HepG2 (cell line): ENCODE measurements at regions not wholly inside any gene's neighbourhood (a gene's known extent, or its start where the extent isn't known, plus 50 kb on each side); places are given as distances from the start of the nearest gene placed in this dataset.

ENCODE experiments used
- ATAC-seq: fragments of 200-7000 bp; cut with Tn5 transposase; 3 replicates; pipeline ENCODE4 v1.9.1; 2020; ENCODE audit warnings: mild to moderate bottlenecking, moderate library complexity
- BruUV-seq: library from RNA; stranded (reverse); fragments of 400-500 nt; replicated peaks from 2 replicates; lab custom pipeline; 2021; lab: Mats Ljungman, UMichigan
- CTCF ChIA-PET: fragments of 300-600 bp; formaldehyde crosslinking; extraction: SDS; loops from one replicate; lab custom pipeline; 2021; ENCODE audit warnings: low total read pairs, inconsistent platforms, low intra/inter-chr PET ratio; lab: Yijun Ruan, JAX
- POLR2A ChIA-PET: fragments of 350-600 bp; sonication (Branson Sonifier 250); formaldehyde crosslinking; loops from one replicate; lab custom pipeline; 2020; ENCODE audit warnings: antibody characterized with exemption, inconsistent platforms; lab: Yijun Ruan, JAX
- DNase-seq: peaks from one replicate; pipeline ENCODE4 v3.0.0-alpha.2; 2015; ENCODE audit warnings: low spot score
- FAIRE-seq: peaks from 3 replicates; lab custom pipeline; 2011; peaks lifted over from hg19 to GRCh38; lab: Jason Lieb, UNC
- H2AFZ ChIP-seq: one replicate; pipeline ENCODE4 v1.6.1; 2011; ENCODE audit warnings: low read length, inconsistent platforms
- H3K27ac ChIP-seq: fragments of 300-600 bp; 3 replicates; pipeline ENCODE4 v1.8.0; 2011; ENCODE audit warnings: mixed run types, mild to moderate bottlenecking, mixed read lengths, low read length, inconsistent platforms; ENCODE audit not compliant: insufficient read depth; ENCODE audit errors: extremely low read length
- H3K27me3 ChIP-seq, 2 experiments: fragments of 200-600 bp in 1 of 2; 2 replicates in 1 of 2; 3 replicates in 1 of 2; pipeline versions ENCODE4 v1.6.0 to v1.8.0; 2011; ENCODE audit warnings: low read length in 2 of 2, mild to moderate bottlenecking in 2 of 2, moderate library complexity in 2 of 2, inconsistent platforms in 1 of 2; ENCODE audit not compliant: insufficient read depth in 2 of 2, control insufficient read depth in 1 of 2
- H3K36me3 ChIP-seq, 2 experiments: fragments of 200-600 bp in 1 of 2; replicated peaks in 1 of 2; 2 replicates in 1 of 2; 3 replicates in 1 of 2; pipeline versions ENCODE4 v1.5.1 to v1.8.0; 2011; ENCODE audit warnings: low read length in 2 of 2, inconsistent platforms in 1 of 2; ENCODE audit not compliant: insufficient read depth in 2 of 2, control insufficient read depth in 1 of 2
- H3K4me1 ChIP-seq: 2 replicates; pipeline ENCODE4 v1.5.1; 2012; ENCODE audit warnings: low read length, inconsistent platforms; ENCODE audit not compliant: insufficient read depth
- H3K4me2 ChIP-seq: 2 replicates; pipeline ENCODE4 v1.6.0; 2011; ENCODE audit warnings: low read depth, low read length, inconsistent platforms
- H3K4me3 ChIP-seq, 3 experiments: fragments of 200-600 bp in 1 of 3; sonication (generic), shearing (Covaris generic) in 1 of 3; replicated peaks in 1 of 3; 2 replicates each; pipeline ENCODE4 v1.5.1; 2011 to 2016; ENCODE audit warnings: low read length in 3 of 3, inconsistent platforms in 2 of 3, low read depth in 2 of 3, mild to moderate bottlenecking in 2 of 3, control low read depth in 1 of 3, mixed read lengths in 1 of 3; ENCODE audit not compliant: insufficient read depth in 1 of 3
- H3K79me2 ChIP-seq: one replicate; pipeline ENCODE4 v1.6.1; 2011; ENCODE audit warnings: low read length, inconsistent platforms; ENCODE audit not compliant: insufficient read depth
- H3K9ac ChIP-seq: 2 replicates; pipeline ENCODE4 v1.6.0; 2011; ENCODE audit warnings: mild to moderate bottlenecking, low read depth, low read length, inconsistent platforms; ENCODE audit not compliant: insufficient read depth
- H3K9me3 ChIP-seq: 2 replicates; pipeline ENCODE4 v1.5.1; 2012; ENCODE audit warnings: mild to moderate bottlenecking, low read length
- H4K20me1 ChIP-seq: 2 replicates; pipeline ENCODE4 v1.6.0; 2011; ENCODE audit warnings: inconsistent platforms, mild to moderate bottlenecking, low read length, moderate library complexity; ENCODE audit not compliant: insufficient read depth
- AKAP8 ChIP-seq: sonication (generic); formaldehyde crosslinking; IDR thresholded peaks from 2 replicates; pipeline ENCODE4 v1.5.1; 2020; ENCODE audit warnings: mild to moderate bottlenecking, missing genetic modification reagents
- MAFF ChIP-seq: IDR thresholded peaks from 2 replicates; pipeline ENCODE4 v1.6.1; 2011; ENCODE audit warnings: low read depth, low read length, improper control_type of control experiment
- MAFK ChIP-seq, 2 experiments: IDR thresholded peaks in 1 of 2; conservative IDR thresholded peaks in 1 of 2; 2 replicates each; pipeline ENCODE4 v1.6.1; 2011; ENCODE audit warnings: improper control_type of control experiment in 2 of 2, low read length in 2 of 2
- REPIN1 ChIP-seq: sonication (generic); formaldehyde crosslinking; IDR thresholded peaks from 2 replicates; pipeline ENCODE4 v1.8.0; 2022; ENCODE audit warnings: missing genetic modification reagents, low read depth, mild to moderate bottlenecking, borderline replicate concordance
- ZNF20 ChIP-seq: sonication (generic); formaldehyde crosslinking; IDR thresholded peaks from 2 replicates; pipeline ENCODE4 v1.4.0; 2020; ENCODE audit warnings: mild to moderate bottlenecking, moderate library complexity, missing genetic modification reagents
- ZNF451 ChIP-seq: sonication (generic); formaldehyde crosslinking; IDR thresholded peaks from 2 replicates; pipeline ENCODE4 v1.5.0; 2020; ENCODE audit warnings: mild to moderate bottlenecking, missing genetic modification reagents
- WGBS: methylation state at CpG from one replicate; pipeline ENCODE4 v1.1.6; 2017; ENCODE audit warnings: low lambda C conversion rate; 5-methylcytosine and 5-hydroxymethylcytosine counted together
- in situ Hi-C: cut with HindIII; loops from 2 replicates; pipeline ENCODE4 v1.10.0; 2017; ENCODE audit warnings: low pct_unique_long_range_greater_than_20kb; ENCODE audit not compliant: extremely low pct_ligation_motif_present
- intact Hi-C: fragments of 100-400 bp; cut with micrococcal nuclease; formaldehyde crosslinking; loops from one replicate; pipeline ENCODE4 v1.10.0; 2022; ENCODE audit not compliant: unreplicated experiment
- TF ChIP-seq, protein P1 (sequence below): sonication (generic); formaldehyde crosslinking; IDR thresholded peaks from 2 replicates; pipeline ENCODE4 v1.4.0; 2020; ENCODE audit warnings: missing genetic modification reagents
- TF ChIP-seq, protein P2 (sequence below): IDR thresholded peaks from 2 replicates; pipeline ENCODE4 v1.4.0; 2020; ENCODE audit warnings: mild to moderate bottlenecking, missing genetic modification reagents
- TF ChIP-seq, protein P3 (sequence below), 2 experiments: fragments of 450-650 bp in 1 of 2; sonication (generic) in 1 of 2; formaldehyde crosslinking; IDR thresholded peaks; 2 replicates each; pipeline versions ENCODE4 v1.5.0 to v1.8.0; 2020 to 2022; ENCODE audit warnings: mild to moderate bottlenecking in 1 of 2, missing genetic modification reagents in 1 of 2
- TF ChIP-seq, protein P4 (sequence below): sonication (generic); formaldehyde crosslinking; IDR thresholded peaks from 2 replicates; pipeline ENCODE4 v1.4.0; 2020; ENCODE audit warnings: missing genetic modification reagents

DNA sequence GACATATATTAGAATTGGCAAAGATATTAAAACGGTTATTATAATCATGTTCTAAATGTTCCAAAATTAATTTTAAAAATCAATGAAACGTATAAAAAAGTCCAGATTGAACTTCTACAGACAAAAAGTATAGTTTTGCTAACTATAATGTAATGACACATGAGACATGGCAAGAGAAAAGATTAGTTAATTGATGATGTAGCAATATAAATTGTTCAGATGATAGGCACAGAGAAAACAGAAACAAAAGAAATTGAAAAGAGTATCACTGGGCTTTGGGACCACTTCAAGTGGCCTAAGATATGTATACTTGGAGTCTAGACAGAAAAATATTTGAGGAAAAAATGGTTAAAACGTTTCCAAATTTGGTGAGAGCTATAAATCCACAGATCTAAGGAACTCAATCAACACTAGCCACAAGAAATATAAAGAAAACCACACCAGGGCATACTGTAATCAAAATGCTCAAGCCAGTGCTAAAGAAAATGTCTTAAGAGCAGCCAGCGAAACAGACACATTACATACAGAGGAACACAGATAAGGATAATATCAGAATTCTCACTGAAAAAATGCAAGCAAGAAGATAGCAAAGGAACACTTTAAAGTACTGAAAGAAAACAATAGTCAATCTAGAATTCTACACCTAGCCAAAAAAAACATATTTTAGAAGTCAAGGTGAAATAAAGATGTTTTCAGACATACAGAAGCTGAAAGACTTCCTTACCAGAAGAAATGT, 172.6 kb upstream of the FOXQ1 start:
- no TSS peak for BruUV-seq
- WGBS: 61% methylated on average over 4 of the region's 4 CpGs
- Histone ChIP-seq H3K4me2 (no peak overlapping the region), H3K9me3 (peaks cover 6% of the 10 kb centered on the region), H3K79me2 (no peaks in the 10 kb centered on the region), H3K4me1 (no peaks in the 10 kb centered on the region), H2AFZ (no peak overlapping the region), H3K27ac (no peak overlapping the region), H3K27me3 (no peaks in the 10 kb centered on the region), H3K4me3 (no peak overlapping the region), H3K36me3 (no peaks in the 10 kb centered on the region), H4K20me1 (no peaks in the 10 kb centered on the region), H3K9ac (no peak overlapping the region)
- intact Hi-C loops (no loop called here), in situ Hi-C loops (no loop called here)
- no peak for ATAC-seq
- DNase-seq: no peak
- no peak for FAIRE-seq
- POLR2A ChIA-PET: no interaction called here
- CTCF ChIA-PET: no interaction called here
- peak; percentile 71 for TF ChIP-seq MAFF
- peak; percentile 69 to 77 for TF ChIP-seq MAFK (conservative IDR thresholded peaks at IDR 0.05 in 1 of 2, IDR thresholded peaks at IDR 0.05 in 1 of 2; ENCODE audit: low read length in 2 of 2)
- TF ChIP-seq, protein P1, sequence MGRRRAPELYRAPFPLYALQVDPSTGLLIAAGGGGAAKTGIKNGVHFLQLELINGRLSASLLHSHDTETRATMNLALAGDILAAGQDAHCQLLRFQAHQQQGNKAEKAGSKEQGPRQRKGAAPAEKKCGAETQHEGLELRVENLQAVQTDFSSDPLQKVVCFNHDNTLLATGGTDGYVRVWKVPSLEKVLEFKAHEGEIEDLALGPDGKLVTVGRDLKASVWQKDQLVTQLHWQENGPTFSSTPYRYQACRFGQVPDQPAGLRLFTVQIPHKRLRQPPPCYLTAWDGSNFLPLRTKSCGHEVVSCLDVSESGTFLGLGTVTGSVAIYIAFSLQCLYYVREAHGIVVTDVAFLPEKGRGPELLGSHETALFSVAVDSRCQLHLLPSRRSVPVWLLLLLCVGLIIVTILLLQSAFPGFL: no peak

DNA sequence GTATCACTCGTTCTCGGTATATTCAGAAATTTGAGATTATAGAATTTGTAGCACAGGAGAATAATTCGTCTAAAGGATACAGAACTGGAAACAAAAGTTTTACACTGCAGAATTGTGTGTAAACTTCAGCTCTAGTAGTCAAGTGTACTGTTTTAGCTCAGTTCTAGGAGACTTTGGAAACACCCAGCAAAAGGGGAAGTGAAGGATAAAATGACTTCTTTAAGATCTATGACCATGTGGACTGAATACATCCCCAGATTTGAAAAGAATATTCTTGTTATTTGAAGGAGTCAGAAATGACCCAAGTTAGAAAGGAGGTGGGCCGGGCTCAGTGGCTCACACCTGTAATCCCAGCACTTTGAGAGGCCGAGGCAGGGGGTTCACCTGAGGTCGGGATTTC, 174.0 kb upstream of the FOXQ1 start:
- Histone ChIP-seq H3K27ac (no peak overlapping the region), H3K27me3 (no peaks in the 10 kb centered on the region), H3K4me1 (peaks cover 5% of the 10 kb centered on the region), H2AFZ (no peak overlapping the region), H3K36me3 (no peaks in the 10 kb centered on the region), H4K20me1 (no peaks in the 10 kb centered on the region), H3K9ac (no peak overlapping the region), H3K9me3 (peaks cover 6% of the 10 kb centered on the region), H3K4me3 (no peak overlapping the region), H3K79me2 (no peaks in the 10 kb centered on the region), H3K4me2 (no peak overlapping the region)
- intact Hi-C loops: loop anchor here (1.0 kb wide), 1 partner anchor 18 kb away; no protein-coding TSS in a partner anchor
- in situ Hi-C loops: no loop called here
- ATAC-seq (no peak), FAIRE-seq (no peak), DNase-seq (no peak)
- 92% methylated on average over 6 of the region's 6 CpGs for WGBS
- no TSS peak for BruUV-seq
- CTCF ChIA-PET: no interaction called here
- POLR2A ChIA-PET: no interaction called here
- TF ChIP-seq AKAP8: no peak
- no peak for TF ChIP-seq ZNF20 (CRISPR knock-in tag)
- TF ChIP-seq, protein P2, sequence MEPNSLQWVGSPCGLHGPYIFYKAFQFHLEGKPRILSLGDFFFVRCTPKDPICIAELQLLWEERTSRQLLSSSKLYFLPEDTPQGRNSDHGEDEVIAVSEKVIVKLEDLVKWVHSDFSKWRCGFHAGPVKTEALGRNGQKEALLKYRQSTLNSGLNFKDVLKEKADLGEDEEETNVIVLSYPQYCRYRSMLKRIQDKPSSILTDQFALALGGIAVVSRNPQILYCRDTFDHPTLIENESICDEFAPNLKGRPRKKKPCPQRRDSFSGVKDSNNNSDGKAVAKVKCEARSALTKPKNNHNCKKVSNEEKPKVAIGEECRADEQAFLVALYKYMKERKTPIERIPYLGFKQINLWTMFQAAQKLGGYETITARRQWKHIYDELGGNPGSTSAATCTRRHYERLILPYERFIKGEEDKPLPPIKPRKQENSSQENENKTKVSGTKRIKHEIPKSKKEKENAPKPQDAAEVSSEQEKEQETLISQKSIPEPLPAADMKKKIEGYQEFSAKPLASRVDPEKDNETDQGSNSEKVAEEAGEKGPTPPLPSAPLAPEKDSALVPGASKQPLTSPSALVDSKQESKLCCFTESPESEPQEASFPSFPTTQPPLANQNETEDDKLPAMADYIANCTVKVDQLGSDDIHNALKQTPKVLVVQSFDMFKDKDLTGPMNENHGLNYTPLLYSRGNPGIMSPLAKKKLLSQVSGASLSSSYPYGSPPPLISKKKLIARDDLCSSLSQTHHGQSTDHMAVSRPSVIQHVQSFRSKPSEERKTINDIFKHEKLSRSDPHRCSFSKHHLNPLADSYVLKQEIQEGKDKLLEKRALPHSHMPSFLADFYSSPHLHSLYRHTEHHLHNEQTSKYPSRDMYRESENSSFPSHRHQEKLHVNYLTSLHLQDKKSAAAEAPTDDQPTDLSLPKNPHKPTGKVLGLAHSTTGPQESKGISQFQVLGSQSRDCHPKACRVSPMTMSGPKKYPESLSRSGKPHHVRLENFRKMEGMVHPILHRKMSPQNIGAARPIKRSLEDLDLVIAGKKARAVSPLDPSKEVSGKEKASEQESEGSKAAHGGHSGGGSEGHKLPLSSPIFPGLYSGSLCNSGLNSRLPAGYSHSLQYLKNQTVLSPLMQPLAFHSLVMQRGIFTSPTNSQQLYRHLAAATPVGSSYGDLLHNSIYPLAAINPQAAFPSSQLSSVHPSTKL (CRISPR knock-in tag): no peak
- TF ChIP-seq, protein P3, sequence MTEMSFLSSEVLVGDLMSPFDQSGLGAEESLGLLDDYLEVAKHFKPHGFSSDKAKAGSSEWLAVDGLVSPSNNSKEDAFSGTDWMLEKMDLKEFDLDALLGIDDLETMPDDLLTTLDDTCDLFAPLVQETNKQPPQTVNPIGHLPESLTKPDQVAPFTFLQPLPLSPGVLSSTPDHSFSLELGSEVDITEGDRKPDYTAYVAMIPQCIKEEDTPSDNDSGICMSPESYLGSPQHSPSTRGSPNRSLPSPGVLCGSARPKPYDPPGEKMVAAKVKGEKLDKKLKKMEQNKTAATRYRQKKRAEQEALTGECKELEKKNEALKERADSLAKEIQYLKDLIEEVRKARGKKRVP (CRISPR knock-in tag; IDR thresholded peaks at IDR 0.05): no peak
- no peak for TF ChIP-seq ZNF451
- no peak for TF ChIP-seq REPIN1 (CRISPR knock-in tag)
- TF ChIP-seq, protein P4, sequence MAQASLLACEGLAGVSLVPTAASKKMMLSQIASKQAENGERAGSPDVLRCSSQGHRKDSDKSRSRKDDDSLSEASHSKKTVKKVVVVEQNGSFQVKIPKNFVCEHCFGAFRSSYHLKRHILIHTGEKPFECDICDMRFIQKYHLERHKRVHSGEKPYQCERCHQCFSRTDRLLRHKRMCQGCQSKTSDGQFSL (CRISPR knock-in tag): no peak
